Nephron progenitor cell (in vitro differentiated cells): ENCODE measurements at regions not wholly inside any gene's neighbourhood (a gene's known extent, or its start where the extent isn't known, plus 50 kb on each side); places are given as distances from the start of the nearest gene placed in this dataset.

Experiments used
- DNase-seq: peaks from one replicate; pipeline ENCODE4 v3.0.0; 2021
- H3K27ac Mint-ChIP-seq: 2 replicates; pipeline ENCODE4 v1.8.0; 2021; ENCODE audit warnings: mild to moderate bottlenecking, moderate library complexity, mixed read lengths
- H3K27me3 Mint-ChIP-seq: 2 replicates; pipeline ENCODE4 v1.8.0; 2021; ENCODE audit warnings: mild to moderate bottlenecking, low read depth, mixed read lengths; ENCODE audit not compliant: poor library complexity
- H3K36me3 Mint-ChIP-seq: 2 replicates; pipeline ENCODE4 v1.8.0; 2021; ENCODE audit warnings: low read depth, mixed read lengths
- H3K4me1 Mint-ChIP-seq: 2 replicates; pipeline ENCODE4 v1.8.0; 2021; ENCODE audit warnings: mixed read lengths
- H3K4me3 Mint-ChIP-seq: 2 replicates; pipeline ENCODE4 v1.8.0; 2021; ENCODE audit warnings: mild to moderate bottlenecking, moderate library complexity, mixed read lengths
- H3K9me3 Mint-ChIP-seq: 2 replicates; pipeline ENCODE4 v1.8.0; 2021; ENCODE audit warnings: mild to moderate bottlenecking, moderate library complexity, mixed read lengths
- CTCF ChIP-seq: fragments of 200-600 bp; sonication (generic); IDR thresholded peaks from 2 replicates; pipeline ENCODE4 v1.5.0; 2021; ENCODE audit warnings: antibody characterized with exemption

DNA sequence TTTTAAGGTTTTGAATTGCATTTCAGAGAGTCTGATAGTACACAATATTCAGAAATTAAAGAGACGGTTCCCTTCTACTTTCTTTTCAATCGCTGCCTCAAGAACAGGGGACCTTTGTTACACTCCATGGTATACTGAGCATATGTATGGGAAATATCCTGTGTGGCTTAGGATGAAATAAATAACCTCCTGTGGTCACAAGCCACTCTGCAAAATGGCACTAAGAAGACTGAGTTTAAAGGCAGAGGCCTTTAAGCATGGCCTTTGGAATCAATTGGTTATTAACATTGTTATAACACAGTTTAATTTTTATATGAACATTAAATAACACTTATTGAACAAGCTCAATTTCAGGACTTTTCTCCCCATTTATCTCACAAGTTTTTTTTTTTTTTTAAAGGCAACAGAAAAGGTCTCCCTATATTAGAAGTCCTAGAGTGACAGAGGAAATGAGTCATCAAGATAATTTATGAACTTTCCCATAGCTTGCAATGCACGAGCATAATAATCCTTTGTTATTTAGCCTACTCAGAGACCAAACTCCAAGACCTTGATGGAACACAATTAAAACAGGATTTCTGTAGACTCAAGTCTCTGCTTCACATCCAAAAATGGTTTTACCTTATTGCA lies 341.9 kb downstream of the TMEM167A start:
- Mint-ChIP-seq H3K9me3 (no peaks in the 10 kb centered on the region), H3K4me3 (no peak overlapping the region), H3K36me3 (no peaks in the 10 kb centered on the region), H3K4me1 (peaks cover 16% of the 10 kb centered on the region), H3K27me3 (no peaks in the 10 kb centered on the region), H3K27ac (no peak overlapping the region)
- DNase-seq = no peak
- TF ChIP-seq CTCF = no peak

GRCh38 chr5:82734347-82734746 lies 342.8 kb downstream of the TMEM167A start:
- Mint-ChIP-seq H3K9me3 (no peaks in the 10 kb centered on the region), H3K27me3 (no peaks in the 10 kb centered on the region), H3K4me1 (peaks cover 16% of the 10 kb centered on the region), H3K36me3 (no peaks in the 10 kb centered on the region), H3K27ac (peak overlapping the region; percentile 18), H3K4me3 (no peak overlapping the region)
- no peak for TF ChIP-seq CTCF
- DNase-seq = no peak

DNA sequence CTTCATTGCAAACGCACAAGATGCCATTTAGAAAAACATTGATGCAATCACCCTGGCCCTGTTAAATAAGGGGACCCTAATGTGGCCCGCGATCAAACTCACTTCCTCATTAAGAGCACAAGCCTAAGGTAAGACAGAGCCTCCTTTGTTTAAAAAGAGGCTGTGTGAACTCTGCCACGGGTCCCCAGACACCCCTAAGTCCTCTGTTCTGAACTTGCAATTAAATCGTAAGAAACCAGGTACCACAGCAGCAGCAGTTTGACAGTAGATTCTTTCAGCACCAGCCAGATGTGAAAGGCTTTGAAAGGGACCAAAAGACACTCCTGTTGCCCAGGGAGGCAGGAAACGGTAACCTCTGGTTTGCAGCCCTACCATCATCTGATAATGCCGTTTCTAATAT lies 346.3 kb downstream of the TMEM167A start:
- DNase-seq = no peak
- Mint-ChIP-seq H3K36me3 (peaks cover 4% of the 10 kb centered on the region), H3K27me3 (no peaks in the 10 kb centered on the region), H3K9me3 (peaks cover 8% of the 10 kb centered on the region), H3K27ac (peak overlapping the region; percentile 26), H3K4me1 (peaks cover 16% of the 10 kb centered on the region), H3K4me3 (no peak overlapping the region)
- TF ChIP-seq CTCF = no peak

DNA sequence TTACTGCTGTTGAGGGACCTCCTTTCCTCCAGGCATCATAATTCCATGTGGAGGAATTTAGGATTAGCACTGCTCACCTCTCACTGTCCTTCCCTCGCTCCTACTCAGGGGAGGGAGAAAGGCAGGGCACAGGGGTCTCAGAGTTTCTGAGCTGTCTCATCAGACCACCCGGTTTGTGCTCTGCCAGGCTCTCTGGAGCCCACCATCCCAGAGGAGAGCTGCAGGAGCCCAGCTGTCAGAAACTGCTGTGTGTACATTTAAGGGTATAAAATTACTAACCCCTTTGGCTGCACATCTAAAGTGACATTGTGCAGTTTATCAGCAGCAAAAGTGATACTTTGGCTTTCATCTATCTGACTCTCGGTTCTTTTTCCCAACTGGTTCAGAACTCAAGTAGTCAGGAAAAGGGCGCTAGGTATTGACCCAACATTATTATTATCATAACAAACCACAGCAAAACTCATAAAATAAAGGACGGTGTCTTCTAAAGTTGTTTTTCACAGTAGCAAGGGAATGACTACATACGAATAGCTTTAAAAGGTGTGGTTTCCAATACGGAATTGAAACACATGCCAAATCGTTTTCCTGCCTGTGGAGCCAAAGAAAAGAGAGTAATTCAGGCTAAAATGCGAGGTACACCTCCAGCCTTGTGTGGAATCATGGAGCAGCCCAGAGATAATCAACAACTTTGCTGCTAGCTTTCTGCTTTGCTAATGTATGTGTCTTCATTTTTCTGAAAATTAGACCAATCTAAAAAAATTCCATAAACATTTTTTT lies 348.1 kb downstream of the TMEM167A start:
- no peak overlapping the region for H3K4me3 Mint-ChIP-seq
- H3K4me1 Mint-ChIP-seq = peaks cover 2% of the 10 kb centered on the region
- no peaks in the 10 kb centered on the region for H3K27me3 Mint-ChIP-seq
- H3K27ac Mint-ChIP-seq = no peak overlapping the region
- no peak for DNase-seq
- H3K36me3 Mint-ChIP-seq = peaks cover 4% of the 10 kb centered on the region
- H3K9me3 Mint-ChIP-seq = peaks cover 13% of the 10 kb centered on the region
- no peak for TF ChIP-seq CTCF

GRCh38 chr5:82723168-82723567 lies 354.0 kb downstream of the TMEM167A start:
- H3K36me3 Mint-ChIP-seq = peaks cover 7% of the 10 kb centered on the region
- no peak for TF ChIP-seq CTCF
- H3K27me3 Mint-ChIP-seq = no peaks in the 10 kb centered on the region
- H3K4me3 Mint-ChIP-seq = no peak overlapping the region
- no peak overlapping the region for H3K27ac Mint-ChIP-seq
- H3K4me1 Mint-ChIP-seq = peaks cover 9% of the 10 kb centered on the region
- no peak for DNase-seq
- peaks cover 16% of the 10 kb centered on the region for H3K9me3 Mint-ChIP-seq

DNA sequence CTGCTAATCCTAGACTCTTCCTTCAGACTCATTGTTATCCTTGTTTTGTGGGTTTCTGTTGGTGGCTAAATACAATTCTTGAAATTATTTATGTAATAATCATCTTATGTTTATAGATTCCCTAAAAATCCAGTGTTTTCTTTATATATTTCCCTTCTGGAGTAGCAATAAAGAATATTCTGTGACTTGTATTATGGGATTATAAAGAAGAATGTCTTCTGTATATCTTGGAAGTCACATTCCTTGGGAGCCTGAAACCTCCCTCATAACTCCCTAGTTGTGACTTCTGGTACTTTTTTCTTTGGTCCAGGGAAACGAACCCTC lies 356.1 kb downstream of the TMEM167A start:
- no peak for DNase-seq
- Mint-ChIP-seq H3K27me3 (no peaks in the 10 kb centered on the region), H3K36me3 (peaks cover 3% of the 10 kb centered on the region), H3K9me3 (peaks cover 12% of the 10 kb centered on the region), H3K27ac (no peak overlapping the region), H3K4me3 (no peak overlapping the region), H3K4me1 (peaks cover 9% of the 10 kb centered on the region)
- no peak for TF ChIP-seq CTCF
